COR-L47 (cell line): ENCODE measurements at regions not wholly inside any gene's neighbourhood (a gene's known extent, or its start where the extent isn't known, plus 50 kb on each side); places are given as distances from the start of the nearest gene placed in this dataset.

Experiments used
- DNase-seq: peaks from one replicate; lab custom pipeline; 2025; lab: John Stamatoyannopoulos, UW

- DNase-seq: no peak
Observed at GRCh38 chr3:117079997-117080396, 370.4 kb downstream of the TUSC7 start.

- no peak for DNase-seq
Observed at GRCh38 chr3:117080872-117081271, 371.3 kb downstream of the TUSC7 start.

GRCh38 chr3:117084277-117084676 is 374.7 kb downstream of the TUSC7 start:
- DNase-seq: no peak

GRCh38 chr3:117084739-117085270 is 375.2 kb downstream of the TUSC7 start:
- no peak for DNase-seq

GRCh38 chr3:117091676-117092075 is 382.1 kb downstream of the TUSC7 start:
- no peak for DNase-seq

GRCh38 chr3:117096549-117096948 is 387.0 kb downstream of the TUSC7 start:
- DNase-seq: no peak

GRCh38 chr3:117097351-117097750 is 387.8 kb downstream of the TUSC7 start:
- DNase-seq: no peak

GRCh38 chr3:117101697-117102096 is 392.1 kb downstream of the TUSC7 start:
- no peak for DNase-seq

GRCh38 chr3:117102426-117102825 is 392.8 kb downstream of the TUSC7 start:
- DNase-seq: no peak

- no peak for DNase-seq
Observed at GRCh38 chr3:117103675-117104074, 394.1 kb downstream of the TUSC7 start.

GRCh38 chr3:117104381-117104780 is 394.8 kb downstream of the TUSC7 start:
- DNase-seq: no peak

GRCh38 chr3:117104792-117105191 is 395.2 kb downstream of the TUSC7 start:
- DNase-seq: no peak

GRCh38 chr3:117105686-117106085 is 396.1 kb downstream of the TUSC7 start:
- no peak for DNase-seq

GRCh38 chr3:117106396-117106795 is 396.8 kb downstream of the TUSC7 start:
- DNase-seq: no peak

- no peak for DNase-seq
Observed at GRCh38 chr3:117107946-117108345, 398.4 kb downstream of the TUSC7 start.

GRCh38 chr3:117109178-117109577 is 399.6 kb downstream of the TUSC7 start:
- no peak for DNase-seq

- no peak for DNase-seq
Observed at GRCh38 chr3:117114517-117115265, 405.1 kb downstream of the TUSC7 start.

- DNase-seq: no peak
Observed at GRCh38 chr3:117117188-117117936, 407.8 kb downstream of the TUSC7 start.

- DNase-seq: no peak
Observed at GRCh38 chr3:117118604-117119003, 409.0 kb downstream of the TUSC7 start.

GRCh38 chr3:117120014-117120413 is 410.4 kb downstream of the TUSC7 start:
- no peak for DNase-seq

- no peak for DNase-seq
Observed at GRCh38 chr3:117122609-117123008, 413.0 kb downstream of the TUSC7 start.

GRCh38 chr3:117126460-117126859 is 416.9 kb downstream of the TUSC7 start:
- no peak for DNase-seq

- DNase-seq: no peak
Observed at GRCh38 chr3:117126946-117127546, 417.5 kb downstream of the TUSC7 start.
